ENCODE measurements at regions not wholly inside any gene's neighbourhood (a gene's known extent, or its start where the extent isn't known, plus 50 kb on each side); places are given as distances from the start of the nearest gene placed in this dataset.

DNA sequence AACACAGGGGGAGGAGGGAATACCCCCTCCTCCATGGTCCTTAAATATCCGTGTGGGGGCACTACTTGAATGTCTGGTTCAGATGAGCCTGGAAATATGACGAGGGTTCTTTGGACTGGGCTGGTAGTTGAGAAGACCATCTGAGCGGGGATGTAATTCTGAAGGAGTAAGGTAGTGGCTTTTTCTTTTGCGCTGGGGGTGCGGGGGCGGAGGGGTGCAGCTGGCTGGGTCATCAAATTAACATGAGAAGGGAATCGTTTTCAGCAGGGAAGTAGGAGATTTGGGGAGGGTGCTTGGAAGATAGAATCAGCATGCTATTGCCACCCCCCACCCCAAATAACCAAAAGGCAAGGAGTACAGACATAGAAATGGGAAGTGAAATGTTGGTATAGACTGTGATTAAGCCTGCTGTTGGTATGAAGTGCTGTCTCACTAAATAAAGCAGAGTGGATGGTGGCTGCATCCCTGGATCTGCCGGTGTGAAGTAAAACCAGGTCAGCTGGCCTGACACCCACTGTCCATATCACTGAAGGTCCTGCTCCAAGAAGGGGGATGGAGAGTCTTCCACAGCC, 121.9 kb upstream of the HSD17B12 start:
- TF ChIP-seq, protein P1, sequence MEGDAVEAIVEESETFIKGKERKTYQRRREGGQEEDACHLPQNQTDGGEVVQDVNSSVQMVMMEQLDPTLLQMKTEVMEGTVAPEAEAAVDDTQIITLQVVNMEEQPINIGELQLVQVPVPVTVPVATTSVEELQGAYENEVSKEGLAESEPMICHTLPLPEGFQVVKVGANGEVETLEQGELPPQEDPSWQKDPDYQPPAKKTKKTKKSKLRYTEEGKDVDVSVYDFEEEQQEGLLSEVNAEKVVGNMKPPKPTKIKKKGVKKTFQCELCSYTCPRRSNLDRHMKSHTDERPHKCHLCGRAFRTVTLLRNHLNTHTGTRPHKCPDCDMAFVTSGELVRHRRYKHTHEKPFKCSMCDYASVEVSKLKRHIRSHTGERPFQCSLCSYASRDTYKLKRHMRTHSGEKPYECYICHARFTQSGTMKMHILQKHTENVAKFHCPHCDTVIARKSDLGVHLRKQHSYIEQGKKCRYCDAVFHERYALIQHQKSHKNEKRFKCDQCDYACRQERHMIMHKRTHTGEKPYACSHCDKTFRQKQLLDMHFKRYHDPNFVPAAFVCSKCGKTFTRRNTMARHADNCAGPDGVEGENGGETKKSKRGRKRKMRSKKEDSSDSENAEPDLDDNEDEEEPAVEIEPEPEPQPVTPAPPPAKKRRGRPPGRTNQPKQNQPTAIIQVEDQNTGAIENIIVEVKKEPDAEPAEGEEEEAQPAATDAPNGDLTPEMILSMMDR (IDR thresholded peaks at IDR 0.05; ENCODE audit: insufficient read depth, low read length), result no peak
- TF ChIP-seq REST (IDR thresholded peaks at IDR 0.05; ENCODE audit: insufficient replicate concordance, low read depth), result no peak
- no peak for TF ChIP-seq SPI1 (IDR thresholded peaks at IDR 0.05; ENCODE audit: borderline replicate concordance, low read depth)
- no peak for TF ChIP-seq GABPA (IDR thresholded peaks at IDR 0.05; ENCODE audit: low read depth)
- no peak for TF ChIP-seq POLR2AphosphoS5 (IDR thresholded peaks at IDR 0.05; ENCODE audit: low read depth)
- no peak overlapping the region for H3K27ac ChIP-seq (replicated peaks)
- no peak for DNase-seq (ENCODE audit: low read depth in 1 of 2, low spot score in 1 of 2)
- H3K27me3 ChIP-seq (ENCODE audit: insufficient read depth, poor library complexity, severe bottlenecking), result peaks cover 28% of the 10 kb centered on the region
- H3K4me3 ChIP-seq (replicated peaks; ENCODE audit: insufficient read depth, low read length), result no peak overlapping the region

- H3K27ac ChIP-seq (replicated peaks), result no peak overlapping the region
- no peak overlapping the region for H3K4me3 ChIP-seq (replicated peaks; ENCODE audit: insufficient read depth, low read length)
- no peak for TF ChIP-seq GABPA (IDR thresholded peaks at IDR 0.05; ENCODE audit: low read depth)
- no peak for TF ChIP-seq POLR2AphosphoS5 (IDR thresholded peaks at IDR 0.05; ENCODE audit: low read depth)
- no peak for TF ChIP-seq SPI1 (IDR thresholded peaks at IDR 0.05; ENCODE audit: borderline replicate concordance, low read depth)
- TF ChIP-seq, protein P1 (IDR thresholded peaks at IDR 0.05; ENCODE audit: insufficient read depth, low read length), result no peak
- TF ChIP-seq REST (IDR thresholded peaks at IDR 0.05; ENCODE audit: insufficient replicate concordance, low read depth), result no peak
- DNase-seq (ENCODE audit: low read depth in 1 of 2, low spot score in 1 of 2), result no peak
- H3K27me3 ChIP-seq (ENCODE audit: insufficient read depth, poor library complexity, severe bottlenecking), result peaks cover 20% of the 10 kb centered on the region
These were observed 118.7 kb upstream of the HSD17B12 start for GRCh38 chr11:43561832-43562231.

DNA sequence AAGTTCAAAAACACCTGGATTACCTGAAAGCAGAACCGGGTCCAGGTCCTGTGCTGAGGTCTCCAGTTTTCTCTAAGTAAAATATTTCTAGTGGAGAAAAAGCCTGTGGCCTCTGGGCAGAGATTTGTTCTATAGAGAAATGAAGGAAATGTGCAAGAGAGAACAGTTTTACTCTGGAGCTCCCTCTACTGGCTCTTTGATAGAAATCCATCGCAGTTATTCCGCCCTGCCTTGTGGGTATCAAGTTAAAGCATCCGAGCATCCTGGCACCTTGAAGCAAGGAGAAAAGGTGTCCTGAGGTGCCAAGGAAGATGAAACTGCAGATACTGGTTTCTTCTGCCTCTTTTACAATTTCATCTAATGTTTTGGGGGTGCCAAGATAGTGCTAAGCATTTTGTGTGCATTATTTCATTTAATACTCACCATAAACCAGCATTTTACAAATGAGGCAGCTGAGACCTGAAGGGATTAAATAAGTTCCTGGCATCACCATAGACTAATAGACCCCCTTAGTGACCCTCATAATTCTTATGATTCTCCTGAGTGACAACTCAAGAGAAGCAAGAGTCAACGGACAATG, 113.1 kb upstream of the HSD17B12 start:
- no peak overlapping the region for H3K27ac ChIP-seq (replicated peaks)
- no peak overlapping the region for H3K4me3 ChIP-seq (replicated peaks; ENCODE audit: insufficient read depth, low read length)
- peaks cover 27% of the 10 kb centered on the region for H3K27me3 ChIP-seq (ENCODE audit: insufficient read depth, poor library complexity, severe bottlenecking)
- TF ChIP-seq REST (IDR thresholded peaks at IDR 0.05; ENCODE audit: insufficient replicate concordance, low read depth), result no peak
- TF ChIP-seq, protein P1 (IDR thresholded peaks at IDR 0.05; ENCODE audit: insufficient read depth, low read length), result peak; percentile 50
- no peak for TF ChIP-seq SPI1 (IDR thresholded peaks at IDR 0.05; ENCODE audit: borderline replicate concordance, low read depth)
- DNase-seq (ENCODE audit: low read depth in 1 of 2, low spot score in 1 of 2), result peak in 1 of 2 experiments; percentile 23
